SK-N-SH (cell line): ENCODE measurements at regions not wholly inside any gene's neighbourhood (a gene's known extent, or its start where the extent isn't known, plus 50 kb on each side); places are given as distances from the start of the nearest gene placed in this dataset.

Source experiments
- CTCF ChIA-PET: fragments of 300-600, 350-600 bp; formaldehyde crosslinking; extraction: SDS; loops from one replicate; lab custom pipeline; 2021; lab: Yijun Ruan, JAX
- POLR2A ChIA-PET: fragments of 350-600 bp; sonication (Branson Sonifier 250); formaldehyde crosslinking; extraction: SDS; loops from one replicate; lab custom pipeline; 2020; ENCODE audit warnings: antibody characterized with exemption, inconsistent platforms; lab: Yijun Ruan, JAX
- DNase-seq: peaks from one replicate; pipeline ENCODE4 v3.0.0; 2012
- H2AFZ ChIP-seq: fragments of 200-600 bp; sonication (generic); 2 replicates; pipeline ENCODE4 v1.8.1; 2016; ENCODE audit warnings: antibody characterized with exemption, mild to moderate bottlenecking, low read depth
- H3F3A ChIP-seq: fragments of 200-600 bp; sonication (generic); replicated peaks from 2 replicates; pipeline ENCODE3; 2016; ENCODE audit warnings: antibody characterized with exemption, mild to moderate bottlenecking; ENCODE audit not compliant: insufficient read depth
- H3K27ac ChIP-seq, 2 experiments: fragments of 200-500 bp in 1 of 2; fragments of 200-600 bp in 1 of 2; sonication (Bioruptor generic) in 1 of 2; sonication (generic), shearing (Covaris generic) in 1 of 2; 2 replicates each; pipeline versions ENCODE4 v1.5.1 to v1.6.1; 2014 to 2016; ENCODE audit warnings: low read depth in 2 of 2, inconsistent platforms in 1 of 2, low read length in 1 of 2, mild to moderate bottlenecking in 1 of 2, mixed read lengths in 1 of 2
- H3K27me3 ChIP-seq: fragments of 200-600 bp; sonication (generic), shearing (Covaris generic); 2 replicates; pipeline ENCODE4 v1.6.1; 2016; ENCODE audit warnings: mixed run types; ENCODE audit not compliant: insufficient read depth
- H3K36me3 ChIP-seq, 2 experiments: fragments of 200-500 bp in 1 of 2; fragments of 200-600 bp in 1 of 2; sonication (Bioruptor generic) in 1 of 2; sonication (generic) in 1 of 2; replicated peaks in 1 of 2; 2 replicates each; pipeline versions ENCODE3 to v1.5.1; 2014 to 2016; ENCODE audit warnings: low read length in 1 of 2, mild to moderate bottlenecking in 1 of 2; ENCODE audit not compliant: insufficient read depth in 2 of 2, control insufficient read depth in 1 of 2
- H3K4me1 ChIP-seq, 2 experiments: fragments of 200-500 bp in 1 of 2; fragments of 200-600 bp in 1 of 2; sonication (Bioruptor generic) in 1 of 2; sonication (generic), shearing (Covaris generic) in 1 of 2; 2 replicates each; pipeline versions ENCODE4 v1.5.1 to v1.6.1; 2014 to 2016; ENCODE audit warnings: low read depth in 1 of 2, low read length in 1 of 2, mixed run types in 1 of 2; ENCODE audit not compliant: insufficient read depth in 2 of 2, control insufficient read depth in 1 of 2
- H3K4me2 ChIP-seq: fragments of 200-600 bp; sonication (generic), shearing (Covaris generic); 2 replicates; pipeline ENCODE4 v1.6.1; 2017; ENCODE audit warnings: mixed run types
- H3K4me3 ChIP-seq, 2 experiments: fragments of 200-500 bp in 1 of 2; fragments of 200-600 bp in 1 of 2; sonication (Bioruptor generic) in 1 of 2; sonication (generic), shearing (Covaris generic) in 1 of 2; 2 replicates each; pipeline versions ENCODE4 v1.5.1 to v1.8.1; 2014 to 2016; ENCODE audit warnings: low read depth in 2 of 2, inconsistent platforms in 1 of 2, low read length in 1 of 2, mild to moderate bottlenecking in 1 of 2, mixed read lengths in 1 of 2, moderate library complexity in 1 of 2
- H3K79me2 ChIP-seq: fragments of 200-600 bp; sonication (generic); 2 replicates; pipeline ENCODE4 v1.8.1; 2017; ENCODE audit warnings: mild to moderate bottlenecking; ENCODE audit not compliant: insufficient read depth
- H3K9ac ChIP-seq: fragments of 200-600 bp; sonication (generic); 2 replicates; pipeline ENCODE4 v1.6.1; 2017; ENCODE audit warnings: mixed run types
- H3K9me2 ChIP-seq: fragments of 200-600 bp; sonication (generic); 2 replicates; pipeline ENCODE4 v1.6.1; 2017; ENCODE audit warnings: mixed run types
- H3K9me3 ChIP-seq: fragments of 200-600 bp; sonication (generic); 2 replicates; pipeline ENCODE4 v1.6.1; 2017; ENCODE audit warnings: mixed run types, mild to moderate bottlenecking, moderate library complexity
- H4K20me1 ChIP-seq: fragments of 200-600 bp; sonication (generic); 2 replicates; pipeline ENCODE4 v1.6.1; 2017; ENCODE audit warnings: mild to moderate bottlenecking, mixed run types; ENCODE audit not compliant: insufficient read depth
- EP300 ChIP-seq, 2 experiments: IDR thresholded peaks; 2 replicates each; pipeline versions ENCODE4 v1.4.0 to v1.6.1; 2012; ENCODE audit warnings: borderline replicate concordance in 1 of 2, low read depth in 1 of 2, low read length in 1 of 2
- EZH2phosphoT487 ChIP-seq: fragments of 200-600 bp; sonication (generic); IDR thresholded peaks from 2 replicates; pipeline ENCODE4 v1.6.1; 2017; ENCODE audit warnings: low read depth, mixed run types, mild to moderate bottlenecking, antibody characterized with exemption, moderate library complexity, borderline replicate concordance
- FOSL2 ChIP-seq: IDR thresholded peaks from 2 replicates; pipeline ENCODE4 v1.4.0; 2012; ENCODE audit warnings: low read depth, mild to moderate bottlenecking, moderate library complexity, borderline replicate concordance
- GABPA ChIP-seq: IDR thresholded peaks from 2 replicates; pipeline ENCODE4 v1.4.0; 2012; ENCODE audit warnings: low read depth, mild to moderate bottlenecking
- MEF2A ChIP-seq: IDR thresholded peaks from 2 replicates; pipeline ENCODE4 v1.4.0; 2012; ENCODE audit warnings: low read depth, borderline replicate concordance
- RFX5 ChIP-seq: IDR thresholded peaks from 2 replicates; pipeline ENCODE4 v1.6.1; 2012; ENCODE audit warnings: mild to moderate bottlenecking, improper control_type of control experiment, low read length
- RXRA ChIP-seq: IDR thresholded peaks from 2 replicates; pipeline ENCODE4 v1.4.0; 2012; ENCODE audit warnings: low read depth, mild to moderate bottlenecking, borderline replicate concordance
- SIN3A ChIP-seq: IDR thresholded peaks from 2 replicates; pipeline ENCODE4 v1.6.1; 2012; ENCODE audit warnings: low read depth, mild to moderate bottlenecking, low read length, moderate library complexity, borderline replicate concordance
- TCF12 ChIP-seq: IDR thresholded peaks from 2 replicates; pipeline ENCODE4 v1.4.0; 2012
- TEAD4 ChIP-seq: IDR thresholded peaks from 2 replicates; pipeline ENCODE4 v1.4.0; 2012; ENCODE audit warnings: mild to moderate bottlenecking, borderline replicate concordance; ENCODE audit not compliant: insufficient read depth
- YY1 ChIP-seq: IDR thresholded peaks from 2 replicates; pipeline ENCODE4 v1.4.0; 2012; ENCODE audit warnings: low read depth, mild to moderate bottlenecking
- WGBS: methylation state at CpG from one replicate; pipeline ENCODE4 v1.1.6; 2017; ENCODE audit warnings: low lambda C conversion rate; 5-methylcytosine and 5-hydroxymethylcytosine counted together
- TF ChIP-seq, protein P1 (sequence below): fragments of 200-600 bp; sonication (generic); IDR thresholded peaks from 2 replicates; pipeline ENCODE4 v1.6.1; 2017; ENCODE audit warnings: antibody characterized with exemption, mild to moderate bottlenecking, moderate library complexity
- TF ChIP-seq, protein P2 (sequence below): IDR thresholded peaks from 2 replicates; pipeline ENCODE4 v1.6.1; 2012; ENCODE audit warnings: mild to moderate bottlenecking, low read depth, low read length, moderate library complexity
- TF ChIP-seq, protein P3 (sequence below): fragments of 150-350 bp; IDR thresholded peaks from 2 replicates; pipeline ENCODE4 v1.6.1; 2017; ENCODE audit warnings: antibody characterized with exemption, low read length, low read depth, borderline replicate concordance
- TF ChIP-seq, protein P4 (sequence below): fragments of 150-350 bp; IDR thresholded peaks from 2 replicates; pipeline ENCODE4 v1.6.1; 2016; ENCODE audit warnings: mild to moderate bottlenecking, low read depth, low read length
- TF ChIP-seq, protein P5 (sequence below): IDR thresholded peaks from 2 replicates; pipeline ENCODE4 v1.4.0; 2012; ENCODE audit warnings: low read depth, borderline replicate concordance

DNA sequence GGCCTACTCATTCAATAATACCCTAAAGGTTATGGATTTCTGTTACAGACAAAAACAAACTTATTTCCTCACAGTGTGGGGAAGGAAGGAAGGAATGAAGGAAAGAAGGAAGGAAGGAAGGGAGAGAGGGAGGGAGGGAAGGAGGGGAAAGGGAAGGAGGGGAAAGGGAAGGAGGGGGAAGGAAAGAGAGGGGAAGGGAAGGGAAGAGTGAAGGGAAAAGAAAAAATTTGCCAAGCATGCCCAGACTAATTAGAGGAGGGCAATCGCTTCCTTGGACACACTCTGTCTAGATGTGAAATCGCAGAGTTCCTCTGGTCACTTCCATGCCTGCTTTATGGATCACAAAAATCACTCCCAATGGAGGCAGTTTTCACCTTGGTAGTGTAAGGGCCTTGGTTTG lies 570.1 kb upstream of the SOX9 start:
- H3K36me3 ChIP-seq: no peaks in the 10 kb centered on the region
- ChIA-PET CTCF (interaction anchor here (1.9 kb wide), 1 partner anchor 9 kb away, joined by 5 read pairs; no protein-coding TSS in a partner anchor), POLR2A (no interaction called here)

More for the DNA sequence above, 570.1 kb upstream of the SOX9 start:
- Histone ChIP-seq H3K4me1 (peaks cover 0 to 16% of the 10 kb centered on the region in 2 experiments; a peak in 2 of 4 replicates), H3K4me2 (no peak overlapping the region), H3K9me3 (no peaks in the 10 kb centered on the region), H4K20me1 (no peaks in the 10 kb centered on the region), H3K27ac (no peak overlapping the region), H3K79me2 (no peaks in the 10 kb centered on the region), H3K9me2 (no peaks in the 10 kb centered on the region), H3K4me3 (no peak overlapping the region), H3K9ac (no peak overlapping the region), H3K27me3 (no peaks in the 10 kb centered on the region), H2AFZ (no peak overlapping the region), H3F3A (no peaks in the 10 kb centered on the region)
- WGBS: 74% methylated on average over 2 of the region's 2 CpGs
- TF ChIP-seq, protein P1, sequence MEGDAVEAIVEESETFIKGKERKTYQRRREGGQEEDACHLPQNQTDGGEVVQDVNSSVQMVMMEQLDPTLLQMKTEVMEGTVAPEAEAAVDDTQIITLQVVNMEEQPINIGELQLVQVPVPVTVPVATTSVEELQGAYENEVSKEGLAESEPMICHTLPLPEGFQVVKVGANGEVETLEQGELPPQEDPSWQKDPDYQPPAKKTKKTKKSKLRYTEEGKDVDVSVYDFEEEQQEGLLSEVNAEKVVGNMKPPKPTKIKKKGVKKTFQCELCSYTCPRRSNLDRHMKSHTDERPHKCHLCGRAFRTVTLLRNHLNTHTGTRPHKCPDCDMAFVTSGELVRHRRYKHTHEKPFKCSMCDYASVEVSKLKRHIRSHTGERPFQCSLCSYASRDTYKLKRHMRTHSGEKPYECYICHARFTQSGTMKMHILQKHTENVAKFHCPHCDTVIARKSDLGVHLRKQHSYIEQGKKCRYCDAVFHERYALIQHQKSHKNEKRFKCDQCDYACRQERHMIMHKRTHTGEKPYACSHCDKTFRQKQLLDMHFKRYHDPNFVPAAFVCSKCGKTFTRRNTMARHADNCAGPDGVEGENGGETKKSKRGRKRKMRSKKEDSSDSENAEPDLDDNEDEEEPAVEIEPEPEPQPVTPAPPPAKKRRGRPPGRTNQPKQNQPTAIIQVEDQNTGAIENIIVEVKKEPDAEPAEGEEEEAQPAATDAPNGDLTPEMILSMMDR: no peak
- TF ChIP-seq, protein P2, sequence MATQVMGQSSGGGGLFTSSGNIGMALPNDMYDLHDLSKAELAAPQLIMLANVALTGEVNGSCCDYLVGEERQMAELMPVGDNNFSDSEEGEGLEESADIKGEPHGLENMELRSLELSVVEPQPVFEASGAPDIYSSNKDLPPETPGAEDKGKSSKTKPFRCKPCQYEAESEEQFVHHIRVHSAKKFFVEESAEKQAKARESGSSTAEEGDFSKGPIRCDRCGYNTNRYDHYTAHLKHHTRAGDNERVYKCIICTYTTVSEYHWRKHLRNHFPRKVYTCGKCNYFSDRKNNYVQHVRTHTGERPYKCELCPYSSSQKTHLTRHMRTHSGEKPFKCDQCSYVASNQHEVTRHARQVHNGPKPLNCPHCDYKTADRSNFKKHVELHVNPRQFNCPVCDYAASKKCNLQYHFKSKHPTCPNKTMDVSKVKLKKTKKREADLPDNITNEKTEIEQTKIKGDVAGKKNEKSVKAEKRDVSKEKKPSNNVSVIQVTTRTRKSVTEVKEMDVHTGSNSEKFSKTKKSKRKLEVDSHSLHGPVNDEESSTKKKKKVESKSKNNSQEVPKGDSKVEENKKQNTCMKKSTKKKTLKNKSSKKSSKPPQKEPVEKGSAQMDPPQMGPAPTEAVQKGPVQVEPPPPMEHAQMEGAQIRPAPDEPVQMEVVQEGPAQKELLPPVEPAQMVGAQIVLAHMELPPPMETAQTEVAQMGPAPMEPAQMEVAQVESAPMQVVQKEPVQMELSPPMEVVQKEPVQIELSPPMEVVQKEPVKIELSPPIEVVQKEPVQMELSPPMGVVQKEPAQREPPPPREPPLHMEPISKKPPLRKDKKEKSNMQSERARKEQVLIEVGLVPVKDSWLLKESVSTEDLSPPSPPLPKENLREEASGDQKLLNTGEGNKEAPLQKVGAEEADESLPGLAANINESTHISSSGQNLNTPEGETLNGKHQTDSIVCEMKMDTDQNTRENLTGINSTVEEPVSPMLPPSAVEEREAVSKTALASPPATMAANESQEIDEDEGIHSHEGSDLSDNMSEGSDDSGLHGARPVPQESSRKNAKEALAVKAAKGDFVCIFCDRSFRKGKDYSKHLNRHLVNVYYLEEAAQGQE: no peak
- TF ChIP-seq YY1 (no peak), EZH2phosphoT487 (no peak), TCF12 (no peak), MEF2A (no peak), EP300 (IDR thresholded peaks at IDR 0.05; ENCODE audit: borderline replicate concordance in 1 of 2, low read depth in 1 of 2, low read length in 1 of 2) (no peak), RXRA (no peak), GABPA (no peak), TEAD4 (no peak), RFX5 (no peak), FOSL2 (no peak), SIN3A (no peak)
- TF ChIP-seq, protein P3, sequence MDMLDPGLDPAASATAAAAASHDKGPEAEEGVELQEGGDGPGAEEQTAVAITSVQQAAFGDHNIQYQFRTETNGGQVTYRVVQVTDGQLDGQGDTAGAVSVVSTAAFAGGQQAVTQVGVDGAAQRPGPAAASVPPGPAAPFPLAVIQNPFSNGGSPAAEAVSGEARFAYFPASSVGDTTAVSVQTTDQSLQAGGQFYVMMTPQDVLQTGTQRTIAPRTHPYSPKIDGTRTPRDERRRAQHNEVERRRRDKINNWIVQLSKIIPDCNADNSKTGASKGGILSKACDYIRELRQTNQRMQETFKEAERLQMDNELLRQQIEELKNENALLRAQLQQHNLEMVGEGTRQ: no peak
- TF ChIP-seq, protein P4, sequence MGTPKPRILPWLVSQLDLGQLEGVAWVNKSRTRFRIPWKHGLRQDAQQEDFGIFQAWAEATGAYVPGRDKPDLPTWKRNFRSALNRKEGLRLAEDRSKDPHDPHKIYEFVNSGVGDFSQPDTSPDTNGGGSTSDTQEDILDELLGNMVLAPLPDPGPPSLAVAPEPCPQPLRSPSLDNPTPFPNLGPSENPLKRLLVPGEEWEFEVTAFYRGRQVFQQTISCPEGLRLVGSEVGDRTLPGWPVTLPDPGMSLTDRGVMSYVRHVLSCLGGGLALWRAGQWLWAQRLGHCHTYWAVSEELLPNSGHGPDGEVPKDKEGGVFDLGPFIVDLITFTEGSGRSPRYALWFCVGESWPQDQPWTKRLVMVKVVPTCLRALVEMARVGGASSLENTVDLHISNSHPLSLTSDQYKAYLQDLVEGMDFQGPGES: no peak
- TF ChIP-seq, protein P5, sequence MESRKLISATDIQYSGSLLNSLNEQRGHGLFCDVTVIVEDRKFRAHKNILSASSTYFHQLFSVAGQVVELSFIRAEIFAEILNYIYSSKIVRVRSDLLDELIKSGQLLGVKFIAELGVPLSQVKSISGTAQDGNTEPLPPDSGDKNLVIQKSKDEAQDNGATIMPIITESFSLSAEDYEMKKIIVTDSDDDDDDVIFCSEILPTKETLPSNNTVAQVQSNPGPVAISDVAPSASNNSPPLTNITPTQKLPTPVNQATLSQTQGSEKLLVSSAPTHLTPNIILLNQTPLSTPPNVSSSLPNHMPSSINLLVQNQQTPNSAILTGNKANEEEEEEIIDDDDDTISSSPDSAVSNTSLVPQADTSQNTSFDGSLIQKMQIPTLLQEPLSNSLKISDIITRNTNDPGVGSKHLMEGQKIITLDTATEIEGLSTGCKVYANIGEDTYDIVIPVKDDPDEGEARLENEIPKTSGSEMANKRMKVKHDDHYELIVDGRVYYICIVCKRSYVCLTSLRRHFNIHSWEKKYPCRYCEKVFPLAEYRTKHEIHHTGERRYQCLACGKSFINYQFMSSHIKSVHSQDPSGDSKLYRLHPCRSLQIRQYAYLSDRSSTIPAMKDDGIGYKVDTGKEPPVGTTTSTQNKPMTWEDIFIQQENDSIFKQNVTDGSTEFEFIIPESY: no peak
- no peak for DNase-seq
